ENCODE measurements at regions not wholly inside any gene's neighbourhood (a gene's known extent, or its start where the extent isn't known, plus 50 kb on each side); places are given as distances from the start of the nearest gene placed in this dataset.

- TF ChIP-seq SIN3A (IDR thresholded peaks at IDR 0.05; ENCODE audit: borderline replicate concordance, low read depth, low read length) = no peak
- TF ChIP-seq CTCF (IDR thresholded peaks at IDR 0.05) = no peak
Measured at GRCh38 chr18:1394426-1394825, 489.8 kb downstream of the ADCYAP1 start (continued).

- Histone ChIP-seq H3K4me3 (ENCODE audit: low read depth in 2 of 2, low read length in 1 of 2) (no peak overlapping the region), H3K9ac (no peak overlapping the region), H2AFZ (ENCODE audit: low read depth) (no peak overlapping the region), H3K27me3 (ENCODE audit: insufficient read depth) (no peaks in the 10 kb centered on the region), H3F3A (replicated peaks; ENCODE audit: insufficient read depth) (no peaks in the 10 kb centered on the region), H3K9me2 (no peaks in the 10 kb centered on the region), H4K20me1 (ENCODE audit: insufficient read depth) (no peaks in the 10 kb centered on the region), H3K9me3 (no peaks in the 10 kb centered on the region), H3K79me2 (ENCODE audit: insufficient read depth) (no peaks in the 10 kb centered on the region), H3K4me1 (ENCODE audit: control insufficient read depth in 1 of 2, insufficient read depth in 2 of 2, low read depth in 1 of 2, low read length in 1 of 2) (no peaks in the 10 kb centered on the region), H3K4me2 (no peak overlapping the region), H3K36me3 (replicated peaks in 1 of 2; ENCODE audit: control insufficient read depth in 1 of 2, insufficient read depth in 2 of 2, low read length in 1 of 2) (no peaks in the 10 kb centered on the region), H3K27ac (ENCODE audit: low read depth in 2 of 2, low read length in 1 of 2) (no peak overlapping the region)
- 6% methylated on average over 5 of the region's 5 CpGs for WGBS (ENCODE audit: low lambda C conversion rate)
- DNase-seq = no peak
- TF ChIP-seq RAD21 (IDR thresholded peaks at IDR 0.05; ENCODE audit: low read length) = no peak
- TF ChIP-seq MAX (IDR thresholded peaks at IDR 0.05; ENCODE audit: low read depth) = no peak
- TF ChIP-seq RCOR1 (IDR thresholded peaks at IDR 0.05; ENCODE audit: low read length) = no peak
- no peak for TF ChIP-seq ELF1 (IDR thresholded peaks at IDR 0.05)
- TF ChIP-seq FOXM1 (IDR thresholded peaks at IDR 0.05; ENCODE audit: low read depth) = no peak
- no peak for TF ChIP-seq EP300 (IDR thresholded peaks at IDR 0.05; ENCODE audit: borderline replicate concordance in 1 of 2, low read depth in 1 of 2, low read length in 1 of 2)
- TF ChIP-seq TAF1 (IDR thresholded peaks at IDR 0.05; ENCODE audit: borderline replicate concordance, low read depth, low read length) = no peak
- no peak for TF ChIP-seq IRF3 (IDR thresholded peaks at IDR 0.05; ENCODE audit: low read depth, low read length)
- no peak for TF ChIP-seq YY1 (IDR thresholded peaks at IDR 0.05; ENCODE audit: low read depth)
- TF ChIP-seq RXRA (IDR thresholded peaks at IDR 0.05; ENCODE audit: borderline replicate concordance, low read depth) = no peak
- TF ChIP-seq MEF2A (IDR thresholded peaks at IDR 0.05; ENCODE audit: borderline replicate concordance, low read depth) = no peak
- TF ChIP-seq POLR2AphosphoS5 (IDR thresholded peaks at IDR 0.05; ENCODE audit: low read depth, low read length) = no peak
- TF ChIP-seq MXI1 (IDR thresholded peaks at IDR 0.05; ENCODE audit: low read depth, low read length) = no peak
- TF ChIP-seq EZH2phosphoT487 (IDR thresholded peaks at IDR 0.05; ENCODE audit: borderline replicate concordance, low read depth) = no peak
- no peak for TF ChIP-seq GATA2 (CRISPR knock-in tag; IDR thresholded peaks at IDR 0.05)
- TF ChIP-seq FOXJ3 (CRISPR knock-in tag; IDR thresholded peaks at IDR 0.05) = no peak
- TF ChIP-seq GABPA (IDR thresholded peaks at IDR 0.05; ENCODE audit: low read depth) = no peak
- TF ChIP-seq SMC3 (IDR thresholded peaks at IDR 0.05; ENCODE audit: low read depth, low read length) = no peak
- TF ChIP-seq TCF12 (IDR thresholded peaks at IDR 0.05) = no peak
- POLR2A ChIA-PET = no interaction called here
- CTCF ChIA-PET = no interaction called here
Measured at GRCh38 chr18:1394966-1395365, 490.3 kb downstream of the ADCYAP1 start.

Data from SK-N-SH (cell line).